Transverse colon (tissue), 3 donors: ENCODE measurements at regions not wholly inside any gene's neighbourhood (a gene's known extent, or its start where the extent isn't known, plus 50 kb on each side); places are given as distances from the start of the nearest gene placed in this dataset.

Experiments used
- CTCF ChIP-seq, 5 experiments: fragments of 200-600 bp in 3 of 5; fragments of 450-650 bp in 2 of 5; sonication (generic) in 3 of 5; IDR thresholded peaks; 1 replicate in 2 of 5; 2 replicates in 3 of 5; pipeline ENCODE4 v1.5.1; 2016 to 2017; ENCODE audit warnings: antibody characterized with exemption in 5 of 5, inconsistent platforms in 3 of 5, mild to moderate bottlenecking in 2 of 5, moderate library complexity in 1 of 5
- POLR2A ChIP-seq: fragments of 450-650 bp; IDR thresholded peaks from one replicate; pipeline ENCODE4 v1.6.1; 2016; ENCODE audit warnings: antibody characterized with exemption, mild to moderate bottlenecking, moderate library complexity

GRCh38 chr12:14057895-14058294, 76.5 kb upstream of the GRIN2B start:
- TF ChIP-seq CTCF (IDR thresholded peaks at IDR 0.05) (no peak), POLR2A (no peak)
